Lower leg skin (tissue), 4 donors: ENCODE measurements at regions not wholly inside any gene's neighbourhood (a gene's known extent, or its start where the extent isn't known, plus 50 kb on each side); places are given as distances from the start of the nearest gene placed in this dataset.

Source experiments
- DNase-seq, 2 donors: peaks; one replicate each; pipeline ENCODE4 v3.0.0-alpha.2; 2019; ENCODE audit warnings: low spot score in 2 of 2
- H3K4me3 ChIP-seq: fragments of 200-600 bp; sonication (generic); 2 replicates; pipeline ENCODE4 v1.5.1; 2017; ENCODE audit warnings: mild to moderate bottlenecking, low read depth; ENCODE audit not compliant: poor library complexity, severe bottlenecking
- POLR2A ChIP-seq, 2 donors: fragments of 450-650 bp; IDR thresholded peaks; one replicate each; pipeline ENCODE4 v1.6.1; 2016 to 2017; ENCODE audit warnings: antibody characterized with exemption in 2 of 2, mild to moderate bottlenecking in 1 of 2, moderate library complexity in 1 of 2
- WGBS, 2 donors: methylation state at CpG; one replicate each; pipeline ENCODE4 v1.1.5; 2018; 5-methylcytosine and 5-hydroxymethylcytosine counted together
- intact Hi-C: fragments of 100-400 bp; cut with DNase I; formaldehyde crosslinking; loops from one replicate; pipeline ENCODE4 v1.15.0; 2023; ENCODE audit warnings: low total_unique reads
- TF ChIP-seq, protein P1 (sequence below), 3 donors: fragments of 450-650 bp; IDR thresholded peaks; one replicate each; pipeline ENCODE4 v1.5.1; 2016; ENCODE audit warnings: antibody characterized with exemption in 3 of 3, mild to moderate bottlenecking in 3 of 3, moderate library complexity in 2 of 3

DNA sequence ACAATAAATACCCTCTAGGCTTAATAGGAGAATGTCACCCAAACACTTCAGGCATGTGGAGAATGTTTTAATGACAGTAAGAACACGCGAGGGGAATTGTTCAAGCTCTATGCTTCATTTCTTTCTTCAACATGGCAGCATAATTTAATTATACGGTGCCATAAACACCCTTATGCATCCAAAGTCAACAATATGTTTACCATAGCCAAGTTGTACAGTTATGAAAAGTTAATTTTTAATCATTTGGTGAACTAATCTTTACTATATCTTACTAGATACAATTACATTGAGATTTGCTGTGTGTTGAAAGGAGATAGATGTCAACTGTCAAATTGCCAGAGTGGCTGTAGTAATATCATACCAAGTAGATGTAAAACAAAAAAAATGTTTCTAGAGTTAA lies 185.9 kb upstream of the NBEA start:
- H3K4me3 ChIP-seq: no peak overlapping the region
- intact Hi-C loops: no loop called here
- WGBS, 2 donors: 82 to 86% methylated on average over 3 of the region's 3 CpGs
- no peak for DNase-seq
- no peak for TF ChIP-seq POLR2A (IDR thresholded peaks at IDR 0.05)
- TF ChIP-seq, protein P1, sequence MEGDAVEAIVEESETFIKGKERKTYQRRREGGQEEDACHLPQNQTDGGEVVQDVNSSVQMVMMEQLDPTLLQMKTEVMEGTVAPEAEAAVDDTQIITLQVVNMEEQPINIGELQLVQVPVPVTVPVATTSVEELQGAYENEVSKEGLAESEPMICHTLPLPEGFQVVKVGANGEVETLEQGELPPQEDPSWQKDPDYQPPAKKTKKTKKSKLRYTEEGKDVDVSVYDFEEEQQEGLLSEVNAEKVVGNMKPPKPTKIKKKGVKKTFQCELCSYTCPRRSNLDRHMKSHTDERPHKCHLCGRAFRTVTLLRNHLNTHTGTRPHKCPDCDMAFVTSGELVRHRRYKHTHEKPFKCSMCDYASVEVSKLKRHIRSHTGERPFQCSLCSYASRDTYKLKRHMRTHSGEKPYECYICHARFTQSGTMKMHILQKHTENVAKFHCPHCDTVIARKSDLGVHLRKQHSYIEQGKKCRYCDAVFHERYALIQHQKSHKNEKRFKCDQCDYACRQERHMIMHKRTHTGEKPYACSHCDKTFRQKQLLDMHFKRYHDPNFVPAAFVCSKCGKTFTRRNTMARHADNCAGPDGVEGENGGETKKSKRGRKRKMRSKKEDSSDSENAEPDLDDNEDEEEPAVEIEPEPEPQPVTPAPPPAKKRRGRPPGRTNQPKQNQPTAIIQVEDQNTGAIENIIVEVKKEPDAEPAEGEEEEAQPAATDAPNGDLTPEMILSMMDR (IDR thresholded peaks at IDR 0.05): no peak

DNA sequence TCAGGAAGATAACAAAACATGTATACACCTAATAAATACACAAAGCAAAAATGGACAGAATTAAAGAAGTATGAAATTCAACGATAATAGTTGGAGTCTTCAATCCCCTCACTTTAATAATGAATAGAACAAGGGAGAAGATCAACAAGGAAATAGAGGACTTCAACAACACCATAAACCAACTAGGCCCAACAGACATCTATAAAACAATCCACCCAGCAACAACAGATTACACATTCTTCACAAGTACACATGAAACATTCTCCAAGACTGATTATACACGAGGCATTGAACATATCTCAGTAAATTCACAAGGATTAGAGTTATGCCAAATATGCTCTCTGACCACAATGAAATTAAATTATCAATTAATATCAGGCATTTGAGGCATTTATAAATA lies 185.5 kb upstream of the NBEA start:
- H3K4me3 ChIP-seq: no peak overlapping the region
- intact Hi-C loops: no loop called here

DNA sequence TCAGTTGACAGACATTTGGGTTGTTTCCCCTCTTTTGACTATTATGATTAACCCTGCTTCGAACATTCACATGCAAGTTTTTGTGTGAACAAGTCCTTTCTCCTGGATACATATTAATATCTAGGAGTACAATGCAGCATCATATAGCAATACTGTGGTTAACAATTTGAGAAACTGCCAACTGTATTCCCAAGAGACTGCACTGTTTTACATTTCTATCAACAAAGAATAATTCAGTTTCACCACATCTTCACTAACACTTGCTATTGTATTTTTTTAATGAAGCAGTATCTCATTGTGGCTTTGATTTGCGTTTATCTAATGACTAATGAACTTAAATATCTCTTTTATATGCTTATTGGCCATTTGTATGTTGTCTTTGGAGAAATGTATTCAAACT lies 184.6 kb upstream of the NBEA start:
- intact Hi-C loops: no loop called here
- 66 to 90% methylated on average over 2 of the region's 2 CpGs for WGBS, 2 donors

More for the DNA sequence above, 185.5 kb upstream of the NBEA start:
- TF ChIP-seq, protein P1 (IDR thresholded peaks at IDR 0.05): no peak
- TF ChIP-seq POLR2A (IDR thresholded peaks at IDR 0.05): no peak
- WGBS, 2 donors: 83 to 84% methylated on average over 2 of the region's 2 CpGs
- no peak for DNase-seq

DNA sequence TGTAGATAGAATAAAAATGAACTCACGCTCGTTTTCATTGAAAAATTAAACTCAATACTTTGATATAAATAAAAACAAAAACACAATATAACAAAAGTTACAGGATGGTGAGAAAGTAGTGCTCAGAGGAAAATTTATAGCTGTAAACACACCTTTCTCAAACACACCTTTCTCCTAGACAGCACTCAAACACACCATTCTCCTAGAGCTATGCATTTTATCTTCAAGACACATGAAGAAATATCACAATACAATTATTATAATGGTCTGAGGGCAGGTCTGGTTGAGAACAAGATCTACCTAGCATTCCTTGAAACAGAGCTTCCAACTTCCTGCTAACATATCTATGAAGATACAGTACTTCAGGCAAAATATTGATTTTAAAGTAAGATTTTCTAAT lies 183.4 kb upstream of the NBEA start:
- H3K4me3 ChIP-seq: no peak overlapping the region
- intact Hi-C loops: no loop called here
- DNase-seq: no peak
- 65 to 99% methylated on average over 2 of the region's 2 CpGs for WGBS, 2 donors
- TF ChIP-seq, protein P1 (IDR thresholded peaks at IDR 0.05): no peak
- no peak for TF ChIP-seq POLR2A (IDR thresholded peaks at IDR 0.05)

More for the DNA sequence above, 184.6 kb upstream of the NBEA start:
- no peak for DNase-seq
- H3K4me3 ChIP-seq: no peak overlapping the region
- TF ChIP-seq POLR2A (IDR thresholded peaks at IDR 0.05): no peak
- TF ChIP-seq, protein P1 (IDR thresholded peaks at IDR 0.05): no peak

DNA sequence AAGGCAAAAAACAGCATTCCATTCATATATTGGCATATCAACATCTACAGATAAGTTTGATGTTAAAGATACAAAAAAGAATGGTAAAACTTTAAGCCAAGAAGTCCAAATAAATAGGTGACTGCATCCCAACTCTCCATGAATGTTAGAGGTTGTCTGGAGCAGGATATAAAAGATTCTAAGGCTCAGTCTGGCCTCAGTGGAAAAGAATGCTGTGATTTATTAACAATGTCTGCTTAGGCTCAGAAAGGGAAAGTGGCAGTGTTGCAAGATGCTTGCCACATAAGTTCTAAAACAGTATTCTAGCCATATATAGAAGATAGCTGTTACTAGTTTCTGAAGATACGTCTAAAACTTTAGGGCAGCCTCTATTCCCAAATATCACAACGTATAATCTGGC lies 179.8 kb upstream of the NBEA start:
- no peak overlapping the region for H3K4me3 ChIP-seq
- WGBS, 2 donors: 77 to 82% methylated on average over 2 of the region's 2 CpGs
- DNase-seq: no peak
- intact Hi-C loops: no loop called here
- TF ChIP-seq, protein P1 (IDR thresholded peaks at IDR 0.05): no peak
- no peak for TF ChIP-seq POLR2A (IDR thresholded peaks at IDR 0.05)

DNA sequence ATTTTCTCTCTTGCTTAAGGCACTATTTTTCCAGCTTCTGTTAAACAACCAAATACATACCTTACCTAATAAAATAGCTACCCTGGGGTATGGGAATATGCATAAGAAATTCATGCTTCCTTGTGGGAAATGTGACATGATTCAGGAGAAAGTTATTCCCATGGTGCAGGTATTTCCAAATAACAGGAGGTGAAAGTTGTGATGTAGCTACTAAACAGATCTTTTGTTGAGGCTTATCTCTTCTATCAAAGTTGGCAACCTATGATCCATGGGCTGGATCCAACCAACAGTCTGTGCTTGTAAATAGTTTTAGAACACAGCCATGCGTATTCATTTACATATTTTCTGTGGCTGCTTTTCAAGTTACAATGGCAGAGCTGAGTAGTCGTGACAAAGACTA lies 177.8 kb upstream of the NBEA start:
- intact Hi-C loops: no loop called here
- no peak overlapping the region for H3K4me3 ChIP-seq
- no peak for DNase-seq
- 47 to 71% methylated on average over 2 of the region's 2 CpGs for WGBS, 2 donors
- TF ChIP-seq, protein P1 (IDR thresholded peaks at IDR 0.05): no peak
- TF ChIP-seq POLR2A (IDR thresholded peaks at IDR 0.05): no peak
